CD4-positive, alpha-beta T cell treated with Interleukin-17A for 4 hours (primary cell): ENCODE measurements at regions not wholly inside any gene's neighbourhood (a gene's known extent, or its start where the extent isn't known, plus 50 kb on each side); places are given as distances from the start of the nearest gene placed in this dataset.

ENCODE experiments used
- DNase-seq: peaks from one replicate; pipeline ENCODE4 v3.0.0-alpha.2; 2020; ENCODE audit warnings: mixed read lengths

GRCh38 chr11:122342089-122342744 lies 226.2 kb upstream of the BLID start:
- no peak for DNase-seq

GRCh38 chr11:122341477-122341876 lies 225.5 kb upstream of the BLID start:
- DNase-seq, result no peak

- no peak for DNase-seq
Observed at GRCh38 chr11:122340607-122341290, 224.7 kb upstream of the BLID start.

GRCh38 chr11:122339436-122340060 lies 223.5 kb upstream of the BLID start:
- no peak for DNase-seq

GRCh38 chr11:122337704-122338103 lies 221.7 kb upstream of the BLID start:
- DNase-seq, result no peak

GRCh38 chr11:122337241-122337640 lies 221.2 kb upstream of the BLID start:
- DNase-seq, result no peak

GRCh38 chr11:122336706-122337105 lies 220.7 kb upstream of the BLID start:
- no peak for DNase-seq

GRCh38 chr11:122334546-122335339 lies 218.7 kb upstream of the BLID start:
- DNase-seq, result no peak

- no peak for DNase-seq
Observed at GRCh38 chr11:122333467-122333866, 217.5 kb upstream of the BLID start.

GRCh38 chr11:122331079-122331478 lies 215.1 kb upstream of the BLID start:
- DNase-seq, result no peak

- DNase-seq, result no peak
Observed at GRCh38 chr11:122330279-122330965, 214.4 kb upstream of the BLID start.

GRCh38 chr11:122327528-122327927 lies 211.5 kb upstream of the BLID start:
- DNase-seq, result no peak

GRCh38 chr11:122323754-122324421 lies 207.9 kb upstream of the BLID start:
- no peak for DNase-seq

- no peak for DNase-seq
Observed at GRCh38 chr11:122322329-122322728, 206.3 kb upstream of the BLID start.

GRCh38 chr11:122320671-122321070 lies 204.7 kb upstream of the BLID start:
- no peak for DNase-seq

GRCh38 chr11:122319691-122320620 lies 203.9 kb upstream of the BLID start:
- DNase-seq, result no peak

- DNase-seq, result no peak
Observed at GRCh38 chr11:122319085-122319484, 203.1 kb upstream of the BLID start.

GRCh38 chr11:122317305-122317704 lies 201.3 kb upstream of the BLID start:
- no peak for DNase-seq

- DNase-seq, result no peak
Observed at GRCh38 chr11:122313581-122313980, 197.6 kb upstream of the BLID start.

GRCh38 chr11:122311216-122311755 lies 195.3 kb upstream of the BLID start:
- DNase-seq, result no peak

- DNase-seq, result no peak
Observed at GRCh38 chr11:122310766-122311165, 194.8 kb upstream of the BLID start.
